LoVo (cell line): ENCODE measurements at regions not wholly inside any gene's neighbourhood (a gene's known extent, or its start where the extent isn't known, plus 50 kb on each side); places are given as distances from the start of the nearest gene placed in this dataset.

ENCODE experiments used
- DNase-seq: peaks from one replicate; pipeline ENCODE4 v3.0.0-alpha.2; 2016; ENCODE audit warnings: low spot score

GRCh38 chr10:31709476-31709875, 219.2 kb downstream of the ARHGAP12 start:
- no peak for DNase-seq

DNA sequence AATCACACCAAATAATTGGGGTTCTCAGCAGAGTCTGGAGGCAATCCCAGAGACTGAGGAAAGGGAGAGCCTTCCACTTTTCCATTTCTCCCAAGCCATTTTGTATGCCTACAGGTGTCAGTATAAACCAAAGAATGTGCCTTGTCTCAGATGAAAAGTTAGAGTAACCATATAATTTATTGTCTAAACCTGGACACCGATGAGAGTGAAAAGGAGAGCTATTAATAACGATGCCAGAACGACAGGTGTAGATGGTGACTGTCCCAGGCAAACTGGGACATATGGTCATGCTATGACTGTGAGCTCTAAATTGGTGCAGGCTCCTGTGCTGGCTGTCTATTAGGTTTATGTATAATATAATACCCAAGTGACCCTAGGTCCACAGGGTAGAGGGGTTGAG, 219.6 kb downstream of the ARHGAP12 start:
- DNase-seq, result no peak

DNA sequence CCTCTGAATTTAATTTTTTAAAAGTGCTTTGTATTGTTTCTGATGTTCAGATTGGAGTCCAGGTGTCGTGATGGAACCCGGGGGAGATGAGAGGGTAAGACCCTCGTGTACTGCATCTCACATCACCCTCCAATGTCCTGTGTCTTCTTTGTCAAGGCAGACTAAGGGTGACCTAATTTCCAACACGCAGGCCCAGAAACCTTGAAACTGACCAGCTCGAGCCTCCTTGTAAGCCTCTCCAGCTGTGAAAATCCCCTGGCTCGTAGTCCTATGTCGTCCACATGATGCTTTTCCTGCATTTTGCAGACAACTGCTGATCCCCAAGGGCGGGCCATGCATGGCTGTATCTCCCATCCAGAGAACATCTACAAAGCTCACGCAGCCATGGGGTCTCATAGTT, 220.2 kb downstream of the ARHGAP12 start:
- DNase-seq, result no peak

DNA sequence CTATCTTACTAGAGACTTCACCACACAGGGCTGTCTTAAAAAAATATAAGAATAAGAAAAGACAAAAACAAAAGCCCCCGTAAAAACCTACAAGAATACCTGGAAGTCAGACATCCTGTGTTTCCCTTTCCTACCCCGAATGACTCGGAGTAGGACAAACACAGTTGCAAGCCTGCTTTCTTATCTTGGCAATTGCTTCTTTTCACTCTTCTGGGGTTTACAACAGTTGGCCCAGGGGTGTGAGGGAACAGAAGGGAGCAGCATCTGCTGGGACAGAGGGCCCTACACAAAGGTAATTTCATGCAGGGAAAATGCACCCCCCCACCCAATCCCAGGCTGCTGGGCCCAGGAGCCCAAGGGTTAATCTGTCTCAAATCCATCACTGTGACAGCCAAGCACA, 220.6 kb downstream of the ARHGAP12 start:
- DNase-seq, result no peak

- no peak for DNase-seq
These were observed 221.3 kb downstream of the ARHGAP12 start for GRCh38 chr10:31707093-31708039.

GRCh38 chr10:31706464-31707092, 222.1 kb downstream of the ARHGAP12 start:
- no peak for DNase-seq

DNA sequence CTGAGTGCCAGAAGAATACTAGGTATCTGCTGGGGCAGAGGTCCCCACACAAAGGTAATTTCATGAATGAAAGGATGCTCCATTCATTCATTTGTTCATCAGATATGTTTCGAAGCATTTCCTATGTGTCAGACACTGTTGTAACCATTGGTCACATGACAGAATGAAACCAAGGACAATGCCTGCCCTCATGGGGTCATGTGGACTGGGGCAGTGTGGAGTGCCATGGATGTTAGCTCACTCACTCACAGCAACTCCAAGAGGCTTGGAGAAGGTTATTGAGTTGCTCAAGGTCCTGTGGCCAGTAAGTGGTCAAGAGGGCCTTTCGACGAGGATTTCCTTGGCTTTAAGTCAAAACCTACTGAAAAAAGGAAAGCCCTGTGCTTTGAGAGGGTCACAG, 223.5 kb downstream of the ARHGAP12 start:
- no peak for DNase-seq

DNA sequence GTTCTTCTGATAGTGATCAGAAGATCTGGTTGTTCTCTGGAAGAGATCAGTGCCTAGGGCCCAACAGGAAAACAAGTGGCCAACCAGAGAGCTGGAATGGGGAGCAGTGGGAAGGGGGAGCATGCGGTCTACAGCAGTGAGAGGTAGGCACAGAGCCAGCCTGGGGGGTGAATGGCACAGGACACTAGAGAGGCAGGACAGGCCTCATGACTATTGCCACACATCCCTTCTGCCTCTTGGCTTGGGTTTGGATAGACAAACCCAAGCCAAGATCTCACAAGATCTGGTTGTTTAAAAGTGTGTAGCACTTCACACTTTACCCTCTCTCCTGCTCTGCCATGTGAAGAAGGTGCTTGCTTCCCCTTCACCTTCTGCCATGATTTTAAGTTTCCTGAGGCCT, 224.4 kb downstream of the ARHGAP12 start:
- DNase-seq, result no peak

DNA sequence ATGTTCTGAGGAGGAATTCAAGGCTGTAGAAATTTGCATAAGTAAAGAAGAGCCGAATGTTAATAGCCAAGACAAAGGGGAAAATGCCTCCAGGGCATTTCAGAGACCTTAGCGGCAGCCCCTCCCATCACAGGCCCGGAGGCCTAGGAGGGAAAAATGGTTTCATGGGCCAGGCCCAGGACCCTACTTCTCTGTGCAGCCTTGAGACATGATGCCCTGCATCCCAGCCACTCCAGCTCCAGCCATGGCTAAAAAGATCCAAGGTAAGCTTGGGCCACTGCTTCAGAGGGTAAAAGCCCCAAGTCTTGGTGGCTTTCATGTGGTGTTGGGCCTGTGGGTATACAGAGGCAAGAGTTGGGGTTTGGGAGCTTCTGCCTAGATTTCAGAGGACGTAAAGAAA, 225.7 kb downstream of the ARHGAP12 start:
- DNase-seq, result no peak

DNA sequence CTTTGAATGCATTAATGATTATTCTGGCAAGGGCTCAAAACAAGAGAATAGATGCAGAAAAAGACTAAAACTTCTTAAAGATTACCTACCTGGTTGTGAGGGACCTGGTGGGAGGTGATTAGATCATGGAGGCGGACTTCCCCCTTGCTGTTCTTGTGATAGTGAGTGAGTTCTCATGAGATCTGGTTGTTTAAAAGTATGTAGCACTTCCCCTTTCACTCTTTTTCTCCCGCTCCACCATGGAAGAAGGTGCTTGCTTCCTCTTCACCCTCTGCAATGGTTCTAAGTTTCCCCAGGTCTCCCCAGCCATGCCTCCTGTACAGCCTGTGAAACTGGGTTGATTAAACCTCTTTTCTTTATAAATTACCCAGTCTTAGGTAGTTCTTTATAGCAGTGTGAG, 226.6 kb downstream of the ARHGAP12 start:
- DNase-seq, result no peak

DNA sequence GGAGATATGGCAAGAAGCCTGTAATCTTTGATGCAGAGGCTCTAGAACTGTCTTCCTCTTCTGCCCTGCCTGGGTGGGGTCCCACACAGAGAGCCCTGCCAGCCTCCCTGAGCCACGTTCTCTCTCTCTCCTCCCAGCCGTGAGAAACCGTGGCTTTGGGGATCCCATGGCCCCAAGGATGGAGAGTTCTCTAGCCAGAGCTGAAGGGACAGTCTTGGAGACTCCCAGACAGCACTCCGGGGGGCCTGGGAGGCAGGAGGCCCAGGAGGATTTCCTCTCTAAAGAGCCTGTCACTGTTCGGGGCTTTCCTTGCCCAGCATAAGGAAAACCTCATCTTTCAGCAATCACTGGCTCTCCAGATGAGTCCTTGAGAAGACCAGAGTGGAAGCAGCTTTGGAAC, 227.1 kb downstream of the ARHGAP12 start:
- DNase-seq, result no peak

DNA sequence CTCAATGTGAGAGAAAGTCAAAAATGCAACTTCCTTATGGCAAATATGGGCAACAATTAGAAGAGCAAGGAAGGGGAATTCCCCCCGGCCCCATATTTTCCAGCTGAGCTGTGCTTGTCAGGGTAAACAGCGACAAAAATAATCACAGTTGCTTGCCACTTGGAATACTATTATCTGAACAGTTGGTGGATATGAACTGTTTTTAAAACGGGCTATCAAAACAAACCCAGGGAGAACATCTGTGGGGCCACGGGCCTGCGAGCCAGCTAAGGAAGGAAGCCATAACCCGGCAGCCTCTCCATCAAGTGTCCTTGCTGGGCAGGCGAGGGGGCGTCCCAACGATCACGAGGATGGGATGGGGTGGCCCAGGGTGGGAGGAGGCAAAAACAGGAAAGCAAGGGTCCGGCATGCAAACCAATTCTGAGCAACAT, 228.4 kb downstream of the ARHGAP12 start:
- DNase-seq, result no peak

- no peak for DNase-seq
These were observed 230.3 kb downstream of the ARHGAP12 start for GRCh38 chr10:31698181-31698830.

DNA sequence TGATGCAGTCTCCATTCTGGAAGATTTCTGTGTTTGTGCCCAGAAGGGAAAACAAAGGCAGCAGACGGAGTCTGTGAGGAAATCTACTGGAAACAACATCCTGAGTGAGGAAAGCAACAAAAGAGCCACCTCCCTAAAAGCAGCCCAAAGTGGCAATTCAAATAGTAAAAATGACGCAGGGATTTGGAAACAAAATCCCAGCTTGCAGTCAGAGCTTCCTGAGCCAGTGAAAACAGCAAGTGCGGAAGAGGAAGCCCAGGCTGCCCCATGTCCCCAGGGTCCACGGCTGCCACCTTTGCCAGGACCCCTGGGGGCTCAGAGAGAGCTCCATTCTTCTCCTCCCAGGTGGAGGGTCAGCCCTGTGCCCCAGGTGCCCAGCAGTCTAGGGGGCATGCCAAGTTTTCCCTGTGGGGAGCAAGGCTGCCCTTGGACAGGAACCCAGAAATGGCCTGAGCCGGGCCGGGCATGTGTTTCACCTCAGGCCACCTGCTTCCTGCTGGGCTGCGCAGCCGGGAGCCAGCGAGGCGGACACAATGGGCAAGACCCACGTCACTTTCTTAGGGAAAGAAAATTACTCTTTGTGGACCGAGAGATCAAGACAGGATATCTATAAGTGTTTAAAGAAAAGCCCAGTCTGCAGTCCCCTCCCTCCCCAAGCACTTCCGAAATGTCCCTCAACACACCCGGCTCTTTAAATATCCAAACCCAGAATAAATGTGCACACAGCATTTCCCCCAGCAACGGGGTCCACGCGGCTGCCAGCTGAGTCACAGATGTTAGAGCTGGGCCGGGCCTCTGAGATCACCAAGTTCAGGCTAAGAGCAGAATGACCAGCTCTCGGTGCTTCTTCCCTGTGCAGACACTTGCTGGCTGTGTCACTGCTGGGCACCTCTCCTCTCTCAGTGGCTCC, 231.1 kb downstream of the ARHGAP12 start:
- no peak for DNase-seq

DNA sequence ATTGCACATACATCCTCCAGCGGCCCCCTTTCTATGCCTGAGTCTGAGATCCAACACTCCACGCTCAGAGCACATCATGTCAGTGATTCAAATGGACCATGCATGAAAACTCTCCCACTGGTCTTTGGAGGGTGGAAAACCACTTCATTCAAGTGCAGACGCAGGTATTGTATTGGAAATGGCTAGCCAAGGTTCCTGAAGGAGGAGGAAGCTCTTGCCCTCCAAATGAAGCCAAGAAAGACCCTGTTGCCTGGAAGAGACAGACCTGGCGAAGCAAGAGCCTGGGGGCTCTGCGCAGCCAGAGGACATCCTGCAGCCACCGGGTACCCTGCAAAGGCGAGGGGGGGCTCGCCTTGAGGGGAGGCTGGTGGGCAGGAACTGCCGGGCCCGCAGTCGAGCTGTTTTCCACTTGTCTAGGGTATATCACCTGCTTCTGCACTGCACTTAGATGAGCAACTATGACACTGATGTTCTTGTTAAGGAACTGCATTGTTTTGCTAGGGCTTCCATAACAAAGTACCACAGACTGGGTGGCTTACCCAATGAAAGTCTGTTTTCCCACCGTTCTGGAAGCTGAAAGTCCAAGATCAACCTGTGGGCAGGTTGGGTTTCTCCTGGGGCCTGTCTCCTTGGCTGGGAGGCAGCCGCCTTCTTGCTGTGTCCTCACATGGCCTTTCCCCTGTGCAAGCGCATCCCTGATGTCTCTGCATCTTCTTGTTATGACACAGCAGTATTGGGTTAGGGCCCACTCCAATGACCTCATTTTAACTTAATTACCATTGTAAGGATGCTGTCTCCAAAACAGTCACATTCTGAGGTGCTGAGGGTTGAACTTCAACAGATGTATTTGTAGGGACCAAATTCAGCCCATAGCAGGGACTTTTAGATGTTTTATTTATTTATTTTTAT, 233.4 kb downstream of the ARHGAP12 start:
- DNase-seq, result no peak

DNA sequence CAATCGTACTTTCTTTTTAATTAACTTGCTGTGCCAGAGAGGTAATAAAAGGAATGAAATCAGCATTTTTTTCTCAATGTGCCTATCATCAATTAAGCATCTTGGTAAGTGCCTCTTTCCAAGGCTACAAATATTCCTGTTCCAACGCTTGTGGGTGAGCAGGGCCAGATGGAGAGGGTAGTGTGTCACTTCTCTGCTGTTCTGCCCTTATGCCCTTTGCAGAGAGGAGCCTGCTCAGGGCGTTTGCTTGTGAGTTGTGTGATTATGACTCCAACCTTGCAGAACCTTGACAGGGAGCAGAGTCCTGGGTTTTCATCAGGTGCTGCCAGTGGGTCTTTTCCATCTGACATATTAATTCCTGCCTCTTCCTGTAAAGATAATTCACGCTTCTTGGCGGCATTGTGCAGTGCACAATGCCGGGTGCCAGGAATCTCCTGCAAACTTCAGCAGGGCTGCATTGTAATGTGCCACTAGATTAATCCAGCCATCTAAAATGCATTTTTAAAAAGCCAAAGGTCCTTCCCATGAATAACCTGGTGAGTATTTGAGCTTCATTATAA, 234.4 kb downstream of the ARHGAP12 start:
- no peak for DNase-seq

GRCh38 chr10:31693491-31693890, 235.1 kb downstream of the ARHGAP12 start:
- DNase-seq, result no peak

DNA sequence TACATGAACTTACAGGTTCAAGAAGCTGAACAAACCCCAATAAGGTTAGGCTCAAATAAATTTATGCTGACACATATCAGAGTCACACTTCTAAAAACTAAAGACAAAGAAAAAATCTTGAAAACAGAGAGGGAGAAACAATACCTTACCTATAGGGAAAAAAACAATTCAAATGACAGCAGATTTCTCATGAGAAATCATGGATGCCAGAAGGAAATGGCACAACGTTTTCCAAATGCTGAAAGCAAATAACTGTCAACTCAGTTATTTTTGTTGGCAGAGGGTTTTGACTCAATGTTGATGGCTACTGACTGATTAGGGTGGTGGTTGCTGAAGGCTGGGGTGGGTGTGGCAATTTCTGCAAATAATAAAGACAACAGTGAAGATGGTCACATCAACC, 239.4 kb downstream of the ARHGAP12 start:
- DNase-seq, result no peak

DNA sequence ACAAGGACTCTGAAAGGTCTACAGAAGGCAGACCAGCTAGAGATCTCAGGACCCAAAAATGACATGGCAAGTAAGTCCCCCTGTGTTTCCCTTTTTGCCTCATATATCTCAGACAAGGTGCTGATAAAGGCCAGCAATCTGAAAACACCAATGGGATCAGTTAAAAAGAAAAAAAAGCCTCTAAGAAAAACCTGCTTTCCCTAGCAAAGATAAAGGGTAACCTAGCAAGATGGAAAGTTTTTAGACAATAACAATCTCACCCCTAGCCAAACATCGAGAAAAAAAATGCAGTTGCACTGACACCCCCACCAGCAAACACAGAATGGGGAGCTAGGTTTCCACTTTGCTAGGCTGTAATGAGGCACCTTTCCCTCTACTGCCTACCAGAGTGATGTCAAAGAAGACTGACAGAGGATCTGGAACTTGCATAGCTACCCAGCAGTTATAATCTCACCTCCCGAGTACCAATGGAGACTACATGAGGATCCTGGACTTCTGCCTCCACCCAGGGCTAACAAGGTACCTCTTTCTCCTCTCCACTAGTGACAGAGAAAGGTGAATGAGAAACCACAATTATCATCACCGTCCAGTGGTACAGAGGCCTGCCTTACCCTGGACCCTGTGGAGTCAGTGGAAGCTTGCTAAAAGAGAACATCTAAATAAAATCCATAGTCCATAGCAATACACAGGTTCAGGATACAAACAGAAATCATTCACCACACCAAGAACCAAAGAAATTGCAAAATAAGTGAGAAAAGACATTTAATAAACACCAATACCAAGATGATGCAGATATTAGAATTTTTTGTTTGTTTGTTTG, 240.8 kb downstream of the ARHGAP12 start:
- DNase-seq, result no peak

GRCh38 chr10:31686599-31686998, 242.0 kb downstream of the ARHGAP12 start:
- DNase-seq, result no peak
